ENCODE measurements at regions not wholly inside any gene's neighbourhood (a gene's known extent, or its start where the extent isn't known, plus 50 kb on each side); places are given as distances from the start of the nearest gene placed in this dataset.

- no peaks in the 10 kb centered on the region for H3K9me3 ChIP-seq (ENCODE audit: low read depth)
- TF ChIP-seq CTCF (IDR thresholded peaks at IDR 0.05; ENCODE audit: low read depth, low read length), result no peak
- no peak overlapping the region for H3K27ac ChIP-seq
- no peak overlapping the region for H3K4me3 ChIP-seq
- DNase-seq (ENCODE audit: low read depth in 1 of 2, low spot score in 1 of 2), result peak in 1 of 2 donors; percentile 74
- no peaks in the 10 kb centered on the region for H3K4me1 ChIP-seq (ENCODE audit: low read depth)
- H3K27me3 ChIP-seq, result no peaks in the 10 kb centered on the region
- no peaks in the 10 kb centered on the region for H3K36me3 ChIP-seq
Observed at GRCh38 chr20:47872341-47872740, 87.1 kb upstream of the SULF2 start.

- no peak for TF ChIP-seq CTCF (IDR thresholded peaks at IDR 0.05; ENCODE audit: low read depth, low read length)
- H3K36me3 ChIP-seq, result no peaks in the 10 kb centered on the region
- DNase-seq (ENCODE audit: low read depth in 1 of 2, low spot score in 1 of 2), result no peak
- H3K9me3 ChIP-seq (ENCODE audit: low read depth), result no peaks in the 10 kb centered on the region
- H3K4me1 ChIP-seq (ENCODE audit: low read depth), result no peaks in the 10 kb centered on the region
- H3K4me3 ChIP-seq, result no peak overlapping the region
- H3K27me3 ChIP-seq, result no peaks in the 10 kb centered on the region
- no peak overlapping the region for H3K27ac ChIP-seq
Observed at GRCh38 chr20:47870475-47870874, 85.2 kb upstream of the SULF2 start.

- H3K27me3 ChIP-seq, result no peaks in the 10 kb centered on the region
Observed at GRCh38 chr20:47868744-47869143, 83.5 kb upstream of the SULF2 start.

GRCh38 chr20:47868236-47868635 lies 83.0 kb upstream of the SULF2 start:
- DNase-seq (ENCODE audit: low read depth in 1 of 2, low spot score in 1 of 2), result no peak
- Histone ChIP-seq H3K4me3 (no peak overlapping the region), H3K27me3 (no peaks in the 10 kb centered on the region), H3K36me3 (no peaks in the 10 kb centered on the region), H3K4me1 (ENCODE audit: low read depth) (no peaks in the 10 kb centered on the region), H3K27ac (no peak overlapping the region), H3K9me3 (ENCODE audit: low read depth) (no peaks in the 10 kb centered on the region)
- TF ChIP-seq CTCF (IDR thresholded peaks at IDR 0.05; ENCODE audit: low read depth, low read length), result no peak

More at GRCh38 chr20:47868744-47869143, 83.5 kb upstream of the SULF2 start:
- no peaks in the 10 kb centered on the region for H3K4me1 ChIP-seq (ENCODE audit: low read depth)
- no peaks in the 10 kb centered on the region for H3K36me3 ChIP-seq
- H3K9me3 ChIP-seq (ENCODE audit: low read depth), result no peaks in the 10 kb centered on the region
- TF ChIP-seq CTCF (IDR thresholded peaks at IDR 0.05; ENCODE audit: low read depth, low read length), result no peak
- DNase-seq (ENCODE audit: low read depth in 1 of 2, low spot score in 1 of 2), result no peak
- H3K27ac ChIP-seq, result no peak overlapping the region
- H3K4me3 ChIP-seq, result no peak overlapping the region

- Histone ChIP-seq H3K9me3 (ENCODE audit: low read depth) (no peaks in the 10 kb centered on the region), H3K27me3 (no peaks in the 10 kb centered on the region), H3K4me1 (ENCODE audit: low read depth) (no peaks in the 10 kb centered on the region), H3K4me3 (no peak overlapping the region), H3K27ac (no peak overlapping the region), H3K36me3 (no peaks in the 10 kb centered on the region)
- no peak for DNase-seq (ENCODE audit: low read depth in 1 of 2, low spot score in 1 of 2)
- TF ChIP-seq CTCF (IDR thresholded peaks at IDR 0.05; ENCODE audit: low read depth, low read length), result no peak
Observed at GRCh38 chr20:47867831-47868230, 82.5 kb upstream of the SULF2 start.

GRCh38 chr20:47866480-47866879 lies 81.2 kb upstream of the SULF2 start:
- no peaks in the 10 kb centered on the region for H3K36me3 ChIP-seq
- no peak for DNase-seq (ENCODE audit: low read depth in 1 of 2, low spot score in 1 of 2)

More at GRCh38 chr20:47866480-47866879, 81.2 kb upstream of the SULF2 start:
- H3K9me3 ChIP-seq (ENCODE audit: low read depth), result no peaks in the 10 kb centered on the region
- H3K4me1 ChIP-seq (ENCODE audit: low read depth), result no peaks in the 10 kb centered on the region
- TF ChIP-seq CTCF (IDR thresholded peaks at IDR 0.05; ENCODE audit: low read depth, low read length), result no peak
- no peaks in the 10 kb centered on the region for H3K27me3 ChIP-seq
- H3K4me3 ChIP-seq, result no peak overlapping the region
- H3K27ac ChIP-seq, result no peak overlapping the region
